Right lobe of liver (tissue), 6 donors: ENCODE measurements at regions not wholly inside any gene's neighbourhood (a gene's known extent, or its start where the extent isn't known, plus 50 kb on each side); places are given as distances from the start of the nearest gene placed in this dataset.

Source experiments
- ATAC-seq, 4 donors: fragments of 200-7000 bp; cut with Tn5 transposase; one replicate each; pipeline ENCODE4 v1.9.1; 2020; ENCODE audit warnings: mild to moderate bottlenecking in 4 of 4, moderate library complexity in 4 of 4
- DNase-seq, 3 donors: peaks; one replicate each; pipeline ENCODE4 v3.0.0-alpha.2; 2020
- H3K27ac ChIP-seq, 3 donors: fragments of 200-600 bp; one replicate each; pipeline ENCODE4 v1.8.0; 2022
- H3K27me3 ChIP-seq, 2 donors: fragments of 200-600 bp; one replicate each; pipeline ENCODE4 v1.8.0; 2022
- H3K36me3 ChIP-seq, 4 donors: fragments of 200-600 bp; sonication (generic) in 1 of 4; one replicate each; pipeline versions ENCODE4 v1.5.1 to v1.8.0; 2017 to 2022; ENCODE audit warnings: control low read depth in 1 of 4
- H3K4me1 ChIP-seq, 4 donors: fragments of 200-600 bp; sonication (generic) in 1 of 4; one replicate each; pipeline versions ENCODE4 v1.5.1 to v1.8.0; 2017 to 2022; ENCODE audit warnings: control low read depth in 1 of 4
- H3K4me3 ChIP-seq, 3 donors: fragments of 200-600 bp; one replicate each; pipeline ENCODE4 v1.8.0; 2022
- H3K9me3 ChIP-seq, 4 donors: fragments of 200-600 bp; sonication (generic) in 1 of 4; one replicate each; pipeline versions ENCODE4 v1.5.1 to v1.8.0; 2017 to 2022; ENCODE audit warnings: control low read depth in 1 of 4
- CTCF ChIP-seq, 4 donors: fragments of 200-600 bp in 3 of 4; fragments of 450-650 bp in 1 of 4; IDR thresholded peaks; one replicate each; pipeline versions ENCODE4 v1.5.1 to v1.8.0; 2016 to 2022; ENCODE audit warnings: antibody characterized with exemption in 4 of 4, mild to moderate bottlenecking in 2 of 4
- POLR2A ChIP-seq: fragments of 450-650 bp; IDR thresholded peaks from one replicate; pipeline ENCODE4 v1.6.1; 2017; ENCODE audit warnings: antibody characterized with exemption, mild to moderate bottlenecking
- whole genome bisulfite sequencing: methylation state at CpG from one replicate; pipeline ENCODE4 v1.1.6; 2018; ENCODE audit warnings: low coverage, low lambda C conversion rate; ENCODE audit not compliant: insufficient coverage; ENCODE audit errors: missing lambda C conversion rate; 5-methylcytosine and 5-hydroxymethylcytosine counted together
- intact Hi-C, 2 donors: fragments of 100-400 bp; cut with DNase I; formaldehyde crosslinking; loops; one replicate each; pipeline versions ENCODE4 v1.11.2 to v1.14.1; 2022
- donor health status: DM: no; HTN: yes; CAD: no.
- donor health status: DM: no; HTN: no; CAD: no.
- donor health status: DM: no; HTN: no; CAD: no.
- donor health status: DM: no; HTN: yes; CAD: no.
- donor health status: DM: no; HTN: yes; CAD: no.

- 41% methylated on average over 3 of the region's 3 CpGs for WGBS
- intact Hi-C loops = no loop called here
- ATAC-seq = peak in 1 of 4 donors; percentile 20
- H3K4me3 ChIP-seq = no peak overlapping the region
- no peaks in the 10 kb centered on the region for H3K27me3 ChIP-seq
- TF ChIP-seq CTCF (IDR thresholded peaks at IDR 0.05) = no peak
- no peak for TF ChIP-seq POLR2A
- no peaks in the 10 kb centered on the region for H3K36me3 ChIP-seq
- H3K9me3 ChIP-seq = no peaks in the 10 kb centered on the region
- no peaks in the 10 kb centered on the region for H3K4me1 ChIP-seq
- H3K27ac ChIP-seq = no peak overlapping the region
- DNase-seq = no peak
Measured at GRCh38 chr5:30387974-30388632, 805.4 kb upstream of the CDH6 start.

- no peak overlapping the region for H3K4me3 ChIP-seq
- H3K4me1 ChIP-seq = no peaks in the 10 kb centered on the region
- no peak overlapping the region for H3K27ac ChIP-seq
- no peak for TF ChIP-seq POLR2A
- no peaks in the 10 kb centered on the region for H3K9me3 ChIP-seq
- WGBS = 64% methylated on average over 2 of the region's 2 CpGs
- intact Hi-C loops = no loop called here
- ATAC-seq (no peak), DNase-seq (no peak)
- H3K36me3 ChIP-seq = no peaks in the 10 kb centered on the region
- no peaks in the 10 kb centered on the region for H3K27me3 ChIP-seq
Measured at GRCh38 chr5:30385754-30386153, 807.7 kb upstream of the CDH6 start.

- H3K27ac ChIP-seq = no peak overlapping the region
- H3K9me3 ChIP-seq = no peaks in the 10 kb centered on the region
- intact Hi-C loops = no loop called here
- no peaks in the 10 kb centered on the region for H3K4me1 ChIP-seq
- no peak for DNase-seq
- H3K4me3 ChIP-seq = no peak overlapping the region
- WGBS = 67% methylated on average over 4 of the region's 4 CpGs
- no peaks in the 10 kb centered on the region for H3K27me3 ChIP-seq
- no peak for ATAC-seq
- TF ChIP-seq POLR2A (no peak), CTCF (IDR thresholded peaks at IDR 0.05) (no peak)
- no peaks in the 10 kb centered on the region for H3K36me3 ChIP-seq
Measured at GRCh38 chr5:30384171-30384570, 809.3 kb upstream of the CDH6 start.

- no peak for DNase-seq
- no peaks in the 10 kb centered on the region for H3K9me3 ChIP-seq
- no peaks in the 10 kb centered on the region for H3K4me1 ChIP-seq
- TF ChIP-seq CTCF (IDR thresholded peaks at IDR 0.05) (no peak), POLR2A (no peak)
- H3K27me3 ChIP-seq = no peaks in the 10 kb centered on the region
- intact Hi-C loops = no loop called here
- H3K4me3 ChIP-seq = no peak overlapping the region
- 43% methylated on average over 4 of the region's 4 CpGs for WGBS
- no peaks in the 10 kb centered on the region for H3K36me3 ChIP-seq
- ATAC-seq = no peak
- no peak overlapping the region for H3K27ac ChIP-seq
Measured at GRCh38 chr5:30380228-30380627, 813.3 kb upstream of the CDH6 start.

GRCh38 chr5:30376848-30377247, 816.6 kb upstream of the CDH6 start:
- intact Hi-C loops = no loop called here
- Histone ChIP-seq H3K27me3 (no peaks in the 10 kb centered on the region), H3K4me3 (no peak overlapping the region), H3K27ac (no peak overlapping the region), H3K36me3 (no peaks in the 10 kb centered on the region), H3K9me3 (no peaks in the 10 kb centered on the region), H3K4me1 (no peaks in the 10 kb centered on the region)
- TF ChIP-seq CTCF (IDR thresholded peaks at IDR 0.05) (no peak), POLR2A (no peak)
- DNase-seq (no peak), ATAC-seq (no peak)
- WGBS = 60% methylated on average over 3 of the region's 3 CpGs
